SK-N-MC (cell line): ENCODE measurements at regions not wholly inside any gene's neighbourhood (a gene's known extent, or its start where the extent isn't known, plus 50 kb on each side); places are given as distances from the start of the nearest gene placed in this dataset.

Experiments used
- EZH2 ChIP-seq: fragments of 200-600 bp; sonication (generic); IDR thresholded peaks from one replicate; pipeline ENCODE4 v1.6.1; 2017; ENCODE audit warnings: antibody characterized with exemption
- FOXP2 ChIP-seq: optimal IDR thresholded peaks from 2 replicates; pipeline ENCODE3; 2011; ENCODE audit warnings: mild to moderate bottlenecking, moderate library complexity; ENCODE audit not compliant: insufficient read depth; ENCODE audit errors: extremely low read length, control extremely low read depth
- POLR2AphosphoS5 ChIP-seq: IDR thresholded peaks from 2 replicates; pipeline ENCODE4 v1.6.1; 2012; ENCODE audit warnings: mild to moderate bottlenecking, low read depth, low read length, borderline replicate concordance

GRCh38 chr13:75195495-75196146, 286.3 kb downstream of the TBC1D4 start:
- TF ChIP-seq POLR2AphosphoS5 (no peak), FOXP2 (no peak), EZH2 (no peak)
